OCI-LY7 (cell line): ENCODE measurements at regions not wholly inside any gene's neighbourhood (a gene's known extent, or its start where the extent isn't known, plus 50 kb on each side); places are given as distances from the start of the nearest gene placed in this dataset.

Experiments
- BruUV-seq: library from RNA; stranded (reverse); fragments of 400-500 nt; replicated peaks from 2 replicates; lab custom pipeline; 2021; lab: Mats Ljungman, UMichigan
- CTCF ChIA-PET: fragments of 300-600 bp; sonication (Branson Sonifier 250); formaldehyde crosslinking; loops from one replicate; lab custom pipeline; 2022; ENCODE audit warnings: antibody characterized with exemption; ENCODE audit not compliant: unreplicated experiment; lab: Charles Lee
- POLR2A ChIA-PET: fragments of 300-600 bp; sonication (Branson Sonifier 250); formaldehyde crosslinking; loops from one replicate; lab custom pipeline; 2022; ENCODE audit warnings: antibody characterized with exemption; lab: Charles Lee
- DNase-seq: peaks from one replicate; pipeline ENCODE4 v3.0.0-alpha.2; 2015; ENCODE audit warnings: low spot score
- H2AFZ ChIP-seq: fragments of 200-600 bp; sonication (generic), shearing (Covaris generic); 2 replicates; pipeline ENCODE4 v1.6.1; 2014; ENCODE audit warnings: mild to moderate bottlenecking, antibody characterized with exemption, low read length, moderate library complexity
- H3K27ac ChIP-seq: fragments of 200-600 bp; sonication (generic); 2 replicates; pipeline ENCODE4 v1.5.1; 2014; ENCODE audit warnings: mixed run types, low read depth, mild to moderate bottlenecking, moderate library complexity, low read length, inconsistent platforms; ENCODE audit not compliant: poor library complexity, severe bottlenecking
- H3K36me3 ChIP-seq: fragments of 200-600 bp; sonication (generic); 2 replicates; pipeline ENCODE4 v1.6.1; 2014; ENCODE audit warnings: mild to moderate bottlenecking, antibody characterized with exemption, low read length, moderate library complexity, mixed read lengths; ENCODE audit not compliant: insufficient read depth
- H3K4me1 ChIP-seq: fragments of 200-600 bp; sonication (generic); 2 replicates; pipeline ENCODE4 v1.5.1; 2014; ENCODE audit warnings: mild to moderate bottlenecking, low read length; ENCODE audit not compliant: insufficient read depth, poor library complexity, severe bottlenecking
- H3K4me2 ChIP-seq: fragments of 200-600 bp; sonication (generic); 2 replicates; pipeline ENCODE4 v1.6.1; 2014; ENCODE audit warnings: mild to moderate bottlenecking, low read length
- H3K4me3 ChIP-seq: fragments of 200-600 bp; sonication (generic); 2 replicates; pipeline ENCODE4 v1.5.1; 2014; ENCODE audit warnings: mild to moderate bottlenecking, low read depth, low read length; ENCODE audit not compliant: poor library complexity, severe bottlenecking
- H3K79me2 ChIP-seq: fragments of 200-600 bp; sonication (generic); 2 replicates; pipeline ENCODE4 v1.6.1; 2016; ENCODE audit warnings: low read depth, mild to moderate bottlenecking, low read length, moderate library complexity, mixed read lengths; ENCODE audit not compliant: insufficient read depth
- H3K9me2 ChIP-seq: fragments of 200-600 bp; sonication (generic); 2 replicates; pipeline ENCODE4 v1.6.1; 2016; ENCODE audit warnings: mild to moderate bottlenecking, low read length, mixed read lengths; ENCODE audit not compliant: insufficient read depth
- H3K9me3 ChIP-seq: fragments of 200-600 bp; sonication (generic); 2 replicates; pipeline ENCODE4 v1.6.1; 2014; ENCODE audit warnings: mild to moderate bottlenecking, mixed run types, low read length, mixed read lengths
- H4K20me1 ChIP-seq: fragments of 200-600 bp; sonication (generic); 2 replicates; pipeline ENCODE4 v1.6.1; 2014; ENCODE audit warnings: mild to moderate bottlenecking, antibody characterized with exemption, low read length, moderate library complexity, mixed read lengths; ENCODE audit not compliant: insufficient read depth
- CTCF ChIP-seq: fragments of 200-600 bp; sonication (generic); conservative IDR thresholded peaks from 2 replicates; pipeline ENCODE4 v1.5.1; 2014; ENCODE audit warnings: mild to moderate bottlenecking, antibody characterized with exemption, low read length, moderate library complexity, mixed read lengths
- EZH2phosphoT487 ChIP-seq: fragments of 200-600 bp; sonication (generic); IDR thresholded peaks from 2 replicates; pipeline ENCODE4 v1.6.1; 2018; ENCODE audit warnings: low read depth, borderline replicate concordance, mild to moderate bottlenecking, mixed run types, antibody characterized with exemption, low read length, moderate library complexity, mixed read lengths
- intact Hi-C: fragments of 100-400 bp; cut with micrococcal nuclease; formaldehyde crosslinking; loops from one replicate; pipeline ENCODE4 v1.10.0; 2022; ENCODE audit not compliant: unreplicated experiment

- H3K27ac ChIP-seq = no peak overlapping the region
- no peak overlapping the region for H3K4me2 ChIP-seq
- no peak for TF ChIP-seq CTCF
- no peak for TF ChIP-seq EZH2phosphoT487
- ChIA-PET POLR2A (no interaction called here), CTCF (no interaction called here)
- no peak overlapping the region for H3K4me3 ChIP-seq
- no peak for DNase-seq
- intact Hi-C loops = no loop called here
- H2AFZ ChIP-seq = no peak overlapping the region
- H3K4me1 ChIP-seq = no peaks in the 10 kb centered on the region
- no peaks in the 10 kb centered on the region for H3K79me2 ChIP-seq
- H3K9me3 ChIP-seq = no peaks in the 10 kb centered on the region
- no TSS peak for BruUV-seq
- no peaks in the 10 kb centered on the region for H3K9me2 ChIP-seq
- no peaks in the 10 kb centered on the region for H3K36me3 ChIP-seq
- H4K20me1 ChIP-seq = no peaks in the 10 kb centered on the region
These were observed 165.1 kb upstream of the STAC start for GRCh38 chr3:36215241-36215640.

- Histone ChIP-seq H3K4me1 (no peaks in the 10 kb centered on the region), H3K4me2 (no peak overlapping the region), H3K9me2 (no peaks in the 10 kb centered on the region), H3K36me3 (no peaks in the 10 kb centered on the region), H3K9me3 (no peaks in the 10 kb centered on the region), H2AFZ (no peak overlapping the region), H4K20me1 (no peaks in the 10 kb centered on the region), H3K4me3 (no peak overlapping the region), H3K27ac (no peak overlapping the region), H3K79me2 (no peaks in the 10 kb centered on the region)
- BruUV-seq = no TSS peak
- ChIA-PET POLR2A (no interaction called here), CTCF (no interaction called here)
- intact Hi-C loops = no loop called here
- TF ChIP-seq CTCF (no peak), EZH2phosphoT487 (no peak)
- DNase-seq = no peak
These were observed 160.9 kb upstream of the STAC start for GRCh38 chr3:36219398-36219797.

- DNase-seq = no peak
- H3K36me3 ChIP-seq = no peaks in the 10 kb centered on the region
- POLR2A ChIA-PET = no interaction called here
- H3K79me2 ChIP-seq = no peaks in the 10 kb centered on the region
- no peak overlapping the region for H3K27ac ChIP-seq
- intact Hi-C loops = no loop called here
- CTCF ChIA-PET = no interaction called here
- no peak overlapping the region for H2AFZ ChIP-seq
- no peak for TF ChIP-seq CTCF
- no peak for TF ChIP-seq EZH2phosphoT487
- no TSS peak for BruUV-seq
- no peaks in the 10 kb centered on the region for H3K9me2 ChIP-seq
- no peak overlapping the region for H3K4me3 ChIP-seq
- H3K4me2 ChIP-seq = no peak overlapping the region
- H3K4me1 ChIP-seq = no peaks in the 10 kb centered on the region
- no peaks in the 10 kb centered on the region for H3K9me3 ChIP-seq
- H4K20me1 ChIP-seq = no peaks in the 10 kb centered on the region
These were observed 160.1 kb upstream of the STAC start for GRCh38 chr3:36220173-36220572.
